ENCODE measurements at regions not wholly inside any gene's neighbourhood (a gene's known extent, or its start where the extent isn't known, plus 50 kb on each side); places are given as distances from the start of the nearest gene placed in this dataset.

DNA sequence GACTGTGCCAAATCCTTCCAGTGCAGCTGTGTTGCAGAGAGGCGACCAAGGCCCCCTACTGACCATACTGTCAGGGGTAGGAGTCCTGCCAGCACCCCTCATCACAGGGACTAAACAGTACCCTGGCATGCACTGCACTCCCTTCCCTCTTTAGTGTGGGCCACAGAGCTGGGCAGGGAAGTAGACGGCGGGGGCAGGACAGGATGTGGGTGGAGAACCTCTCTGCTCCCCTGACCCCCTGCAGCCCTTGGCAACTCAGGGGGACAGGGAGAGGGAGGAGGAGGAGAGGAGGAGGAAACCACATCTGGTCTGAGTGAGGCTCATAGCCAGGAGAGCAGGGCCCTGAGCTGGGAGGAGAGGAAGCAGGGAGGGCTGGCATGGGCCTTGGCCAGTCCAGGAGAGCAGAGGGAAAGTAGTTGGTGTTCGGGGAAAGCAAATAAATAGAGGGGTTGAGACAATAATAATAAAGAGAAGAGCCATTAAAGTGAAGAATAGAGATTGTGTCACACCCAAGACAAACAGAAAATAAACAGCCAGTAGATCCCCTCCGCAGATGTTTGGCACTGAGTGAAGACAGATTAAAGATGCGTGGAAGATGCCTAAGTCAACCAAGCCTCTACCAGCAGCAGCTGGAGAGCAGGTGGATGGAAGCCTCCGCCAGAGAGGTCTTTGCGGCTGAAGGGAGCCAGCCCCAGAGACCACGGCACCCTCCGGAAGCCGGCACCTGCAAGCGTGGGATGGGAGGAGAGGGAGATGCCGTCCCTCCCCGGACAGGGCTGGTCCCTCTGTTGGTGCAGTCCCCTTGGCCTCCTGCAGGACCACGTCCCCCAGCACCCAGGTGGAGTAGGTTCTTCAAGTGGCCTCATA lies 61.5 kb downstream of the RPUSD4 start:
- H3K79me2 ChIP-seq (ENCODE audit: control insufficient read depth, insufficient read depth, low read length): no peaks in the 10 kb centered on the region
- intact Hi-C loops (cut with micrococcal nuclease) (no loop called here), in situ Hi-C loops (cut with MboI) (no loop called here)
- WGBS (ENCODE audit: insufficient coverage, low coverage, missing lambda C conversion rate): 1% methylated on average over 15 of the region's 15 CpGs
- peaks cover 30 to 52% of the 10 kb centered on the region in 2 experiments for H3K27me3 ChIP-seq (ENCODE audit: control insufficient read depth in 2 of 2, insufficient read depth in 2 of 2, low read length in 2 of 2)
- no peak overlapping the region for H3K4me2 ChIP-seq (ENCODE audit: insufficient read depth, low read length)
- H2AFZ ChIP-seq (ENCODE audit: low read depth, low read length): no peak overlapping the region
- H3K4me3 ChIP-seq: no peak overlapping the region
- H3K9ac ChIP-seq (ENCODE audit: insufficient read depth in 1 of 2, low read depth in 2 of 2, low read length in 2 of 2): no peak overlapping the region
- TF ChIP-seq EZH2 (IDR thresholded peaks at IDR 0.05; ENCODE audit: borderline replicate concordance, low read depth, low read length): no peak
- TF ChIP-seq CHD4 (IDR thresholded peaks at IDR 0.05; ENCODE audit: insufficient read depth, insufficient replicate concordance, low read depth, low read length, poor library complexity, severe bottlenecking): no peak
- TF ChIP-seq FOXM1 (IDR thresholded peaks at IDR 0.05; ENCODE audit: low read depth): no peak
- no peak for TF ChIP-seq FOXM1 (CRISPR knock-in tag; IDR thresholded peaks at IDR 0.05; ENCODE audit: low read depth)
- no peak for TF ChIP-seq TRIM28 (IDR thresholded peaks at IDR 0.05)
- no peak for TF ChIP-seq KLF10 (CRISPR knock-in tag; IDR thresholded peaks at IDR 0.05)
- no peak for TF ChIP-seq FOS (IDR thresholded peaks at IDR 0.05; ENCODE audit: extremely low read depth, insufficient read length)
- TF ChIP-seq ZFP30 (CRISPR knock-in tag; IDR thresholded peaks at IDR 0.05; ENCODE audit: borderline replicate concordance): no peak
- TF ChIP-seq ZC3H4 (CRISPR knock-in tag; IDR thresholded peaks at IDR 0.05; ENCODE audit: borderline replicate concordance): no peak
- TF ChIP-seq, protein P1, sequence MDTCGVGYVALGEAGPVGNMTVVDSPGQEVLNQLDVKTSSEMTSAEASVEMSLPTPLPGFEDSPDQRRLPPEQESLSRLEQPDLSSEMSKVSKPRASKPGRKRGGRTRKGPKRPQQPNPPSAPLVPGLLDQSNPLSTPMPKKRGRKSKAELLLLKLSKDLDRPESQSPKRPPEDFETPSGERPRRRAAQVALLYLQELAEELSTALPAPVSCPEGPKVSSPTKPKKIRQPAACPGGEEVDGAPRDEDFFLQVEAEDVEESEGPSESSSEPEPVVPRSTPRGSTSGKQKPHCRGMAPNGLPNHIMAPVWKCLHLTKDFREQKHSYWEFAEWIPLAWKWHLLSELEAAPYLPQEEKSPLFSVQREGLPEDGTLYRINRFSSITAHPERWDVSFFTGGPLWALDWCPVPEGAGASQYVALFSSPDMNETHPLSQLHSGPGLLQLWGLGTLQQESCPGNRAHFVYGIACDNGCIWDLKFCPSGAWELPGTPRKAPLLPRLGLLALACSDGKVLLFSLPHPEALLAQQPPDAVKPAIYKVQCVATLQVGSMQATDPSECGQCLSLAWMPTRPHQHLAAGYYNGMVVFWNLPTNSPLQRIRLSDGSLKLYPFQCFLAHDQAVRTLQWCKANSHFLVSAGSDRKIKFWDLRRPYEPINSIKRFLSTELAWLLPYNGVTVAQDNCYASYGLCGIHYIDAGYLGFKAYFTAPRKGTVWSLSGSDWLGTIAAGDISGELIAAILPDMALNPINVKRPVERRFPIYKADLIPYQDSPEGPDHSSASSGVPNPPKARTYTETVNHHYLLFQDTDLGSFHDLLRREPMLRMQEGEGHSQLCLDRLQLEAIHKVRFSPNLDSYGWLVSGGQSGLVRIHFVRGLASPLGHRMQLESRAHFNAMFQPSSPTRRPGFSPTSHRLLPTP (IDR thresholded peaks at IDR 0.05; ENCODE audit: borderline replicate concordance, extremely low read depth, insufficient read length): no peak
- TF ChIP-seq KDM5B (IDR thresholded peaks at IDR 0.05; ENCODE audit: insufficient replicate concordance, low read depth, low read length): no peak
- TF ChIP-seq MTA2 (IDR thresholded peaks at IDR 0.05; ENCODE audit: low read depth): no peak
- TF ChIP-seq ARID2 (IDR thresholded peaks at IDR 0.05): no peak
- no peak for TF ChIP-seq SRSF9 (IDR thresholded peaks at IDR 0.05; ENCODE audit: borderline replicate concordance, low read depth, low read length)
- no peak for TF ChIP-seq HMGN3 (IDR thresholded peaks at IDR 0.05; ENCODE audit: borderline replicate concordance, extremely low read depth, insufficient read length, low read depth, low read length)
- no peaks in the 10 kb centered on the region; a peak in 1 of 5 replicates for H3K4me1 ChIP-seq (replicated peaks in 1 of 2; ENCODE audit: control insufficient read depth in 2 of 2, insufficient read depth in 2 of 2, low read length in 2 of 2)
- H3K9me3 ChIP-seq (replicated peaks; ENCODE audit: control insufficient read depth, insufficient read depth, low read depth, low read length): no peaks in the 10 kb centered on the region
- CTCF ChIA-PET (ENCODE audit: low intra/inter-chr PET ratio): no interaction called here
- FAIRE-seq (no peak), DNase-seq (ENCODE audit: extremely low read depth in 1 of 4, low spot score in 3 of 4) (no peak), ATAC-seq (no peak)
- H3K36me3 ChIP-seq (ENCODE audit: control insufficient read depth, insufficient read depth, low read length): no peaks in the 10 kb centered on the region
- H3K9me1 ChIP-seq (ENCODE audit: control insufficient read depth, insufficient read depth, low read length): no peaks in the 10 kb centered on the region
- H3K27ac ChIP-seq (ENCODE audit: extremely low read depth, low read depth, low read length): no peak overlapping the region
- POLR2A ChIA-PET: no interaction called here
- peaks cover 4% of the 10 kb centered on the region; the same call in 1 of the 2 replicates for H4K20me1 ChIP-seq (replicated peaks; ENCODE audit: control insufficient read depth, insufficient read depth, low read length)
- no TSS peak for BruUV-seq (replicated peaks)
